ENCODE measurements at regions not wholly inside any gene's neighbourhood (a gene's known extent, or its start where the extent isn't known, plus 50 kb on each side); places are given as distances from the start of the nearest gene placed in this dataset.

DNA sequence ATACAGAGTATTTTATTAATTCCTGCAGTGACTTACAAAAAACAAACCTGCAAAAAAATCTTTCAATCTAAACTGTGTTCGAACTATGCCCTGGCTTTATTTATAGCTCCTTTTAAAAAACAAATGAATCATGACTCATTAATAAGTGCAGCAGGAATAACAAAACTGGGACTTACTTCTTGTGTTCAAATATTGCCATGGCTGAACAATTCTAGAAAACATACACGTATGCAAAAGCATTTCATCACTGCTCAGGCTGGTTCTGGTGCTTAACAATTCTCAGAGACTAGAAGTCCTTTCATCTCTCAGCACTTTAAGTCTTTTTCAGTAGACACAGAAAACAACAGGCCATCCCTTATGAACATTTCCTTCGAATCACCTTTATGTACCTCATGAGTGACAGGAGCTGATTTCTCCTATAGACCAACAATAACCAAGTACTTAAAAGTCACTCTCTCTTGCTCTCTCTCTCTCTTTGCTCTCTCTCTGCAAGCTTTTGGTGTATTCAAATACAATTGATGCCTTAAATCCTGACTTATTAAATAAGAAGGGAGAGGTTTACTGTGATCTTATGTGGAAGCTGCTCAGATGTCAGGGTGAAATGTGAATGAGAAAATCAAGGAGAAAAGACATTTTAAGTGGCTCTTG lies 268.8 kb downstream of the TTC8 start:
- TF ChIP-seq POLR2AphosphoS5 (IDR thresholded peaks at IDR 0.05) = no peak
- TF ChIP-seq, protein P1, sequence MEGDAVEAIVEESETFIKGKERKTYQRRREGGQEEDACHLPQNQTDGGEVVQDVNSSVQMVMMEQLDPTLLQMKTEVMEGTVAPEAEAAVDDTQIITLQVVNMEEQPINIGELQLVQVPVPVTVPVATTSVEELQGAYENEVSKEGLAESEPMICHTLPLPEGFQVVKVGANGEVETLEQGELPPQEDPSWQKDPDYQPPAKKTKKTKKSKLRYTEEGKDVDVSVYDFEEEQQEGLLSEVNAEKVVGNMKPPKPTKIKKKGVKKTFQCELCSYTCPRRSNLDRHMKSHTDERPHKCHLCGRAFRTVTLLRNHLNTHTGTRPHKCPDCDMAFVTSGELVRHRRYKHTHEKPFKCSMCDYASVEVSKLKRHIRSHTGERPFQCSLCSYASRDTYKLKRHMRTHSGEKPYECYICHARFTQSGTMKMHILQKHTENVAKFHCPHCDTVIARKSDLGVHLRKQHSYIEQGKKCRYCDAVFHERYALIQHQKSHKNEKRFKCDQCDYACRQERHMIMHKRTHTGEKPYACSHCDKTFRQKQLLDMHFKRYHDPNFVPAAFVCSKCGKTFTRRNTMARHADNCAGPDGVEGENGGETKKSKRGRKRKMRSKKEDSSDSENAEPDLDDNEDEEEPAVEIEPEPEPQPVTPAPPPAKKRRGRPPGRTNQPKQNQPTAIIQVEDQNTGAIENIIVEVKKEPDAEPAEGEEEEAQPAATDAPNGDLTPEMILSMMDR (IDR thresholded peaks at IDR 0.05) = no peak

All from breast epithelium (tissue), 3 donors.